Erythroblast (primary cell): ENCODE measurements at regions not wholly inside any gene's neighbourhood (a gene's known extent, or its start where the extent isn't known, plus 50 kb on each side); places are given as distances from the start of the nearest gene placed in this dataset.

Source experiments
- GATA1 ChIP-seq: IDR thresholded peaks from 2 replicates; pipeline ENCODE4 v1.6.1; 2011; ENCODE audit warnings: low read depth, mild to moderate bottlenecking, control low read depth, low read length, moderate library complexity
- POLR2A ChIP-seq: IDR thresholded peaks from 2 replicates; pipeline ENCODE4 v1.6.1; 2011; ENCODE audit warnings: mild to moderate bottlenecking, low read length

- TF ChIP-seq POLR2A (no peak), GATA1 (no peak)
Measured at GRCh38 chr16:5430598-5430997, 333.0 kb upstream of the EEF2KMT start.
